GM13977 (cell line): ENCODE measurements at regions not wholly inside any gene's neighbourhood (a gene's known extent, or its start where the extent isn't known, plus 50 kb on each side); places are given as distances from the start of the nearest gene placed in this dataset.
"Not testable (repeated sequence)": the region's sequence is repeated elsewhere in the genome, so short reads cannot be mapped to it uniquely, and the experiment has no call there.

Experiments used
- DNase-seq: peaks from one replicate; pipeline ENCODE4 v3.0.0; 2012; ENCODE audit warnings: low spot score
- in situ Hi-C: fragments of 300-500 bp; cut with MboI; formaldehyde crosslinking; loops from one replicate; pipeline ENCODE4 v1.12.0; 2022; ENCODE audit warnings: low sequenced_read_pairs, low pct_unique_long_range_greater_than_20kb, mixed read lengths, inconsistent platforms; ENCODE audit not compliant: unreplicated experiment
- TF ChIP-seq, protein P1 (sequence below): IDR thresholded peaks from 2 replicates; pipeline ENCODE4 v1.5.1; 2012; ENCODE audit warnings: mild to moderate bottlenecking, control low read depth; ENCODE audit not compliant: insufficient read depth; ENCODE audit errors: extremely low read depth, missing control alignments

DNA sequence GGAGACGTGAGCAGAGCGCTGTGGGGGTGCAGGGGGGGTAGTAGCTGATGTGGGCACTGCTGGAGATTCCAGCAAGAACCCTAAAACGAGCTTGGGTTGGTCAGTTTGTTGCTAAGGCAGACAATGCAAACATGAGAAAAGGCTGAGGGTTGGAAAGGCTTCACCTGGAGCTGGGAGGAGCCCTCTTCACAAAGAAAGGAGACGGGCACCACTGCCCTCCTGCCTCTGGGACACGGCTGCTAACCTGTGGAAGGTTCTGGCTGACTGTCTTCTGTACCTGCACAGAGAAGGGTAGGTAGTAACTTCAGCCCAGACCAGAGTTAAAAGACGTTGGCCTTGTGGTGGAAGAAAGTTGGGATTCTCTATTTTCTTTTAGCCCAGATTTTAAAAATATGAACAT lies 108.7 kb downstream of the SUCLA2 start:
- TF ChIP-seq, protein P1, sequence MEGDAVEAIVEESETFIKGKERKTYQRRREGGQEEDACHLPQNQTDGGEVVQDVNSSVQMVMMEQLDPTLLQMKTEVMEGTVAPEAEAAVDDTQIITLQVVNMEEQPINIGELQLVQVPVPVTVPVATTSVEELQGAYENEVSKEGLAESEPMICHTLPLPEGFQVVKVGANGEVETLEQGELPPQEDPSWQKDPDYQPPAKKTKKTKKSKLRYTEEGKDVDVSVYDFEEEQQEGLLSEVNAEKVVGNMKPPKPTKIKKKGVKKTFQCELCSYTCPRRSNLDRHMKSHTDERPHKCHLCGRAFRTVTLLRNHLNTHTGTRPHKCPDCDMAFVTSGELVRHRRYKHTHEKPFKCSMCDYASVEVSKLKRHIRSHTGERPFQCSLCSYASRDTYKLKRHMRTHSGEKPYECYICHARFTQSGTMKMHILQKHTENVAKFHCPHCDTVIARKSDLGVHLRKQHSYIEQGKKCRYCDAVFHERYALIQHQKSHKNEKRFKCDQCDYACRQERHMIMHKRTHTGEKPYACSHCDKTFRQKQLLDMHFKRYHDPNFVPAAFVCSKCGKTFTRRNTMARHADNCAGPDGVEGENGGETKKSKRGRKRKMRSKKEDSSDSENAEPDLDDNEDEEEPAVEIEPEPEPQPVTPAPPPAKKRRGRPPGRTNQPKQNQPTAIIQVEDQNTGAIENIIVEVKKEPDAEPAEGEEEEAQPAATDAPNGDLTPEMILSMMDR = no peak
- in situ Hi-C loops = no loop called here
- DNase-seq = no peak

- in situ Hi-C loops = no loop called here
- DNase-seq = no peak
- TF ChIP-seq, protein P1 = no peak
Observed at GRCh38 chr13:47890146-47890814, 110.8 kb downstream of the SUCLA2 start.

DNA sequence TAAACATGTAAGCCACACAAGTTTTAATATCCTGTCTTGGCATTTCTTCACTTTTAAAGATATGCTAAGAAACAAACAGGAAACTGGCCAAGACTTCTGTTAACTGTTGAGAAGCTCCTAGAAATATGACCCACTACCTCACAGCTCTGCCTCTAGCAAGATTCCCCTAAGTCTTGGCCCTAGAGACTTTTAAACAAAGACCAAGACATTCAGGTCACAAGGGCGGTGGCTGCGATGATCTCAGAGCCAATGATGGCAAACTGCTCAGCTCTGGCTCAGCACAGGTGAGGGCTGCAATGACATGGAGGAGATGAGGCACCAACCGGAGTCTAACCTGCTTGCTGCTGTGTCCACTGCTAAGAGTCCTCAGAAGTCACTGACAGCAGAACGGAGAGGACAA lies 114.8 kb downstream of the SUCLA2 start:
- TF ChIP-seq, protein P1 = no peak
- DNase-seq = no peak
- in situ Hi-C loops = no loop called here

DNA sequence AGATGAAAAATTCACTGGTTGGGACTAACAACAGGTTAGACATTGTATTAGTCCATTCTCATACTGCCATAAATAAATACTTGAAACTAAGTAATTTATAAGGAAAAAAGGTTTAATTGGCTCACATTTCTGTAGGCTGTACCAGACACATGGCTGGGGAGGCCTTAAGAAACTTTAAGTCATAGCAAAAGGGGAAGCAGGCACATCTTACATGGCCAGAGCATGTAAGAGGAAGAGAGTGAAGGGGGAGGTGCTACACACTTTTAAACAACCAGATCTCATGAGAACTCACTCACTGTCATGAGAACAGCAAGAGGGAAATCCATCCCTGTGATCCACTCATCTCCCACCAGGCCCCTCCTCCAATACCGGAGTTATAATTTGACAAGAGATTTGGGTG lies 125.9 kb downstream of the SUCLA2 start:
- no peak for DNase-seq
- TF ChIP-seq, protein P1 = no peak
- in situ Hi-C loops = no loop called here

DNA sequence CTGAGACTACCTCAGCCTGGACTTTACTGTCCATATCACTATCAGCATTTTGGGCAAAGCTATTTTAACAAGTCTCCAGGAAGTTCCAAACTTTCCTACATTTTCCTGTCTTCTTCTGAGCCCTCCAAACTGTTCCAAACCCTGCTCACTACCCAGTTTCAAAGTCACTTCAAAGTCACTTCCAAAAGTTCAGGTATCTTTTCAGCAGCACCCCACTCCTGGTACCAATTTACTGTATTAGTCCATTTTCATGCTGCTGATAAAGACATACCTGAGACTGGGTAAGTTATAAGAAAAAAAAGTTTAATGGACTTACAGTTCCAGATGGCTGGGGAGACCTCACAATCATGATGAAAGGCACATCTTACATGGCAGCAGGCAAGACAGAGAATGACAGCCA lies 127.1 kb downstream of the SUCLA2 start:
- in situ Hi-C loops, DNase-seq: not testable (repeated sequence)

DNA sequence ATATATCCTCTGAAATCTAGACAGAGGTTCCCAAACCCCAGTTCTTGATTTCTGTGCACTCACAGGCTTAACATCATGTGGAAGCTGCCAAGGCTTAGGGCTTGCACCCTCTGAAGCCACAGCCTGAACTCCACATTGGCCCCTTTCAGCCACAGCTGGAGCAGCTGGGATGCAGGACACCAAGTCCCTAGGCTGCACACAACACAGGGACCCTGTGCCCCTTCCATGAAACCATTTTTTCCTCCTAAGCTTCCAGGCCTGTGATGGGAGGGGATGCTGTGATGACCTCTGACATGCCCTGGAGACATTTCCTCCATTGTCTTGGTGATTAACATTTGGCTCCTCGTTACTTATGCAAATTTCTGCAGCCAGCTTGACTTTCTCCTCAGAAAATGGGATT lies 127.8 kb downstream of the SUCLA2 start:
- in situ Hi-C loops = not testable (repeated sequence)

GRCh38 chr13:47869776-47870175 lies 131.3 kb downstream of the SUCLA2 start:
- in situ Hi-C loops = no loop called here
- no peak for DNase-seq
- TF ChIP-seq, protein P1 = no peak

More for the DNA sequence above, 127.8 kb downstream of the SUCLA2 start:
- not testable (repeated sequence) for DNase-seq

DNA sequence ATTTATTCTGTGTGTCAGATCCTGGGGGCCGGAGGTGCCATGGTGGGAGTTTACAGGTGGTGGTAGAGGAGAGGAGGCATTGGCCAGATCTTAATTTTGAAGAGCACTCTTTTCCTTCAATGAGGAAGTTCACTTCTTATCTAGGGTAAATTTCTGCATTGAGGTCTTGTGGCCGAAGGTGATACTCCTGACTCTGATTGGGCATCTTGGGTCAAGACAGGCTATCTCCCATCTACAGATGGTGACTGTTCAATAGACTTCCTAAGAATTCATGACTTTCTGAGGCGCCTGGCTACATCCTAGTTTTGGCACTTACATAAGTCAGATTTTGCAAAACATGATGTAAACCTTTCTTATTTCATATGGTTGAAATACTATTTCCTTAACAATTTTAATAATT lies 135.2 kb downstream of the SUCLA2 start:
- TF ChIP-seq, protein P1 = no peak
- DNase-seq = peak; percentile 7
- in situ Hi-C loops = no loop called here
